ENCODE measurements at regions not wholly inside any gene's neighbourhood (a gene's known extent, or its start where the extent isn't known, plus 50 kb on each side); places are given as distances from the start of the nearest gene placed in this dataset.
"Not testable (repeated sequence)": the region's sequence is repeated elsewhere in the genome, so short reads cannot be mapped to it uniquely, and the experiment has no call there.

- TF ChIP-seq CTCF (IDR thresholded peaks at IDR 0.05; ENCODE audit: control extremely low read depth, extremely low read depth), result no peak
- Histone ChIP-seq H3K9ac (ENCODE audit: insufficient read depth in 1 of 2, low read length in 2 of 2) (no peak overlapping the region), H3K4me1 (ENCODE audit: control insufficient read depth in 5 of 5, insufficient read depth in 5 of 5, low read length in 5 of 5) (no peaks in the 10 kb centered on the region), H3K36me3 (ENCODE audit: control insufficient read depth in 4 of 4, insufficient read depth in 4 of 4, low read length in 4 of 4) (no peaks in the 10 kb centered on the region), H3K4me3 (no peak overlapping the region), H3K27ac (ENCODE audit: low read depth in 1 of 2, low read length in 1 of 2) (no peak overlapping the region), H3K27me3 (ENCODE audit: control insufficient read depth in 3 of 3, insufficient read depth in 3 of 3, low read length in 2 of 3) (no peaks in the 10 kb centered on the region), H3K9me3 (ENCODE audit: control insufficient read depth in 4 of 4, insufficient read depth in 3 of 4, low read length in 3 of 4) (no peaks in the 10 kb centered on the region)
- ATAC-seq (ENCODE audit: insufficient read depth, low FRiP score) (no peak), DNase-seq (no peak)
- WGBS, 2 donors, result 50 to 65% methylated on average over 4 of the region's 4 CpGs
These were observed 155.8 kb upstream of the PTGFR start for GRCh38 chr1:78334952-78335351.

DNA sequence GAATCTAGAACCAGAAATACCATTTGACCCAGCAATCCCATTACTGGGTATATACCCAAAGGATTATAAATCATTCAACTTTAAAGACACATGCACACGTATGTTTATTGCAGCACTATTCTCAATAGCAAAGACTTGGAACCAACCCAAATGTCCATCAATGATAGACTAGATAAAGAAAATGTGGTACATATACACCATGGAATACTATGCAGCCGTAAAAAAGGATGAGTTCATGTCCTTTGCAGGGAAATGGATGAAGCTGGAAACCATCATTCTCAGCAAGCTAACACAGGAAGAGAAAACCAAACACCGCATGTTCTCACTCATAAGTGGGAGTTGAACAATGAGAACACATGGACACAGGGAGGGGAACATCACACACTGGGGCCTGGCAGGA lies 154.0 kb upstream of the PTGFR start:
- H3K4me3 ChIP-seq; ATAC-seq (ENCODE audit: insufficient read depth, low FRiP score); H3K9ac ChIP-seq (ENCODE audit: insufficient read depth in 1 of 2, low read length in 2 of 2); DNase-seq; H3K36me3 ChIP-seq (ENCODE audit: control insufficient read depth in 4 of 4, insufficient read depth in 4 of 4, low read length in 4 of 4); H3K27me3 ChIP-seq (ENCODE audit: control insufficient read depth in 3 of 3, insufficient read depth in 3 of 3, low read length in 2 of 3); H3K9me3 ChIP-seq (ENCODE audit: control insufficient read depth in 4 of 4, insufficient read depth in 3 of 4, low read length in 3 of 4); H3K4me1 ChIP-seq (ENCODE audit: control insufficient read depth in 5 of 5, insufficient read depth in 5 of 5, low read length in 5 of 5); H3K27ac ChIP-seq (ENCODE audit: low read depth in 1 of 2, low read length in 1 of 2): not testable (repeated sequence)
- WGBS, 2 donors, result 87 to 88% methylated on average over 3 of the region's 3 CpGs

DNA sequence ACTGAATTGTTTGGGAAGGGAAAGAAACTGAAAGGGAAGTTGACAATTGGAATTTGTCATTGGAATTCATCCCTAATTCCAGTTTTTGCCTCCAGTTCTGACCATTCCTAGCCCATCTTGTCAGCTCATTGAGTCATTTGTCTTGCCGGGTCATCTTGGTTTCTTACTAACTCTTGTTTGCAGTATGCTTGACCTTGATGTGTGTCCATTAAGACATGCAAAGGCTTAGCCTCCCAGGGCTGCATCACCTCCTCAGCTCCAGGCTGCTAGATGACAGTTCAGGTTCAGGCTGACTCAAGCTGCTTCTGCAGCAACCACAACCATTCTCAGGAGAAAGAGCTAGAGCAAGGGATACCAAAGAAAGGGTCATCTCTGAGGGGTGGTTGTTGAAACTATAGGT lies 151.3 kb upstream of the PTGFR start:
- H3K9me3 ChIP-seq (ENCODE audit: control insufficient read depth in 4 of 4, insufficient read depth in 3 of 4, low read length in 3 of 4), result no peaks in the 10 kb centered on the region
- no peaks in the 10 kb centered on the region for H3K4me1 ChIP-seq (ENCODE audit: control insufficient read depth in 5 of 5, insufficient read depth in 5 of 5, low read length in 5 of 5)
- TF ChIP-seq CTCF (IDR thresholded peaks at IDR 0.05; ENCODE audit: control extremely low read depth, extremely low read depth), result no peak
- H3K27ac ChIP-seq (ENCODE audit: low read depth in 1 of 2, low read length in 1 of 2), result no peak overlapping the region
- H3K27me3 ChIP-seq (ENCODE audit: control insufficient read depth in 3 of 3, insufficient read depth in 3 of 3, low read length in 2 of 3), result no peaks in the 10 kb centered on the region
- no peaks in the 10 kb centered on the region for H3K36me3 ChIP-seq (ENCODE audit: control insufficient read depth in 4 of 4, insufficient read depth in 4 of 4, low read length in 4 of 4)
- DNase-seq (no peak), ATAC-seq (ENCODE audit: insufficient read depth, low FRiP score) (no peak)
- H3K9ac ChIP-seq (ENCODE audit: insufficient read depth in 1 of 2, low read length in 2 of 2), result no peak overlapping the region
- 90 to 97% methylated on average over 1 of the region's 1 CpG for WGBS, 2 donors
- no peak overlapping the region for H3K4me3 ChIP-seq

DNA sequence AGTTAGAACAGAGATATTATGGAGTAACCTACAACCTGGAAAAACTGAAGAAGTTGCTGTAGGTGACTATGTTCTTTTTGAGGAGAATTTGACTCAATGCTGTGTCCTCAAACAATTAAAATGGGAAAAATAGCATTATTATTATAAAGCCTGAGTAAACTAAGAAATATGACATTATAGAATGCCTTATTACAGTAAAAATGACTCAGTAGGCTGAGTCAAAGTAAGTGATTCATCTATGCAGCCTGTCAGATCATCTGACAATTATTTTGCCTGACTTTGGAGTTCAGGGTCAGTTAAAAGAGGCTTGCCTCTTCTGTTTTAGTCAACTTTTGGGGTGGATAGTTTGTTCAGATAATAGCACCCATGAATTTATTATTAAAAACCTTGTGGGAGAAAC lies 150.8 kb upstream of the PTGFR start:
- Histone ChIP-seq H3K36me3 (ENCODE audit: control insufficient read depth in 4 of 4, insufficient read depth in 4 of 4, low read length in 4 of 4) (no peaks in the 10 kb centered on the region), H3K4me3 (no peak overlapping the region), H3K27me3 (ENCODE audit: control insufficient read depth in 3 of 3, insufficient read depth in 3 of 3, low read length in 2 of 3) (no peaks in the 10 kb centered on the region), H3K9ac (ENCODE audit: insufficient read depth in 1 of 2, low read length in 2 of 2) (no peak overlapping the region), H3K4me1 (ENCODE audit: control insufficient read depth in 5 of 5, insufficient read depth in 5 of 5, low read length in 5 of 5) (no peaks in the 10 kb centered on the region), H3K9me3 (ENCODE audit: control insufficient read depth in 4 of 4, insufficient read depth in 3 of 4, low read length in 3 of 4) (no peaks in the 10 kb centered on the region), H3K27ac (ENCODE audit: low read depth in 1 of 2, low read length in 1 of 2) (no peak overlapping the region)
- DNase-seq (no peak), ATAC-seq (ENCODE audit: insufficient read depth, low FRiP score) (peak; percentile 47)
- no peak for TF ChIP-seq CTCF (IDR thresholded peaks at IDR 0.05; ENCODE audit: control extremely low read depth, extremely low read depth)
